C4-2B (cell line): ENCODE measurements at regions not wholly inside any gene's neighbourhood (a gene's known extent, or its start where the extent isn't known, plus 50 kb on each side); places are given as distances from the start of the nearest gene placed in this dataset.

Experiments used
- CTCF ChIP-seq: fragments of 450-650 bp; conservative IDR thresholded peaks from 2 replicates; pipeline ENCODE4 v1.5.1; 2017; ENCODE audit warnings: mild to moderate bottlenecking
- ZFX ChIP-seq: fragments of 450-650 bp; IDR thresholded peaks from 2 replicates; pipeline ENCODE4 v1.6.1; 2017

GRCh38 chr2:16018277-16019059 lies 78.1 kb downstream of the MYCN start:
- TF ChIP-seq CTCF (no peak), ZFX (no peak)
